ENCODE measurements at regions not wholly inside any gene's neighbourhood (a gene's known extent, or its start where the extent isn't known, plus 50 kb on each side); places are given as distances from the start of the nearest gene placed in this dataset.

GRCh38 chr15:36426691-36427090 lies 152.7 kb upstream of the CDIN1 start:
- Histone ChIP-seq H3K4me2 (ENCODE audit: low read length) (no peak overlapping the region), H3K4me3 (ENCODE audit: low read length) (no peak overlapping the region)

GRCh38 chr15:36428102-36428845 lies 151.2 kb upstream of the CDIN1 start:
- Histone ChIP-seq H3K9me2 (ENCODE audit: insufficient read depth, low read length) (no peaks in the 10 kb centered on the region), H3K27ac (ENCODE audit: low read length) (no peak overlapping the region), H3K9me3 (ENCODE audit: low read length) (no peaks in the 10 kb centered on the region), H3K9ac (ENCODE audit: low read length) (no peak overlapping the region), H3K4me2 (ENCODE audit: low read length) (no peak overlapping the region), H3K79me2 (replicated peaks; ENCODE audit: insufficient read depth, low read length) (no peaks in the 10 kb centered on the region), H3F3A (ENCODE audit: insufficient read depth, low read length, poor library complexity, severe bottlenecking) (no peaks in the 10 kb centered on the region), H3K36me3 (ENCODE audit: insufficient read depth, low read length) (no peaks in the 10 kb centered on the region), H3K4me3 (ENCODE audit: low read length) (no peak overlapping the region), H2AFZ (ENCODE audit: low read depth, low read length) (no peak overlapping the region), H3K27me3 (ENCODE audit: insufficient read depth, low read depth, low read length) (no peaks in the 10 kb centered on the region), H4K20me1 (ENCODE audit: insufficient read depth) (no peaks in the 10 kb centered on the region)
- TF ChIP-seq REST (IDR thresholded peaks at IDR 0.05; ENCODE audit: borderline replicate concordance) (no peak), SMC3 (conservative IDR thresholded peaks at IDR 0.05; ENCODE audit: poor library complexity) (no peak), EZH2 (IDR thresholded peaks at IDR 0.05; ENCODE audit: borderline replicate concordance, insufficient read depth, low read length, poor library complexity, severe bottlenecking) (no peak), MXI1 (conservative IDR thresholded peaks at IDR 0.05; ENCODE audit: poor library complexity, severe bottlenecking) (no peak), RAD21 (conservative IDR thresholded peaks at IDR 0.05) (no peak), EP300 (conservative IDR thresholded peaks at IDR 0.05; ENCODE audit: poor library complexity, severe bottlenecking) (no peak), TAF1 (IDR thresholded peaks at IDR 0.05; ENCODE audit: low read depth) (no peak)

More at GRCh38 chr15:36426691-36427090, 152.7 kb upstream of the CDIN1 start:
- no peak overlapping the region for H3K9ac ChIP-seq (ENCODE audit: low read length)
- H4K20me1 ChIP-seq (ENCODE audit: insufficient read depth) = no peaks in the 10 kb centered on the region
- no peaks in the 10 kb centered on the region for H3K9me2 ChIP-seq (ENCODE audit: insufficient read depth, low read length)
- H2AFZ ChIP-seq (ENCODE audit: low read depth, low read length) = no peak overlapping the region
- H3K79me2 ChIP-seq (replicated peaks; ENCODE audit: insufficient read depth, low read length) = no peaks in the 10 kb centered on the region
- TF ChIP-seq RAD21 (conservative IDR thresholded peaks at IDR 0.05) (no peak), CTCF (IDR thresholded peaks at IDR 0.05; ENCODE audit: poor library complexity, severe bottlenecking) (no peak), TAF1 (IDR thresholded peaks at IDR 0.05; ENCODE audit: low read depth) (no peak), EP300 (conservative IDR thresholded peaks at IDR 0.05; ENCODE audit: poor library complexity, severe bottlenecking) (no peak), POLR2AphosphoS5 (IDR thresholded peaks at IDR 0.05) (no peak), REST (IDR thresholded peaks at IDR 0.05; ENCODE audit: borderline replicate concordance) (no peak)
- H3F3A ChIP-seq (ENCODE audit: insufficient read depth, low read length, poor library complexity, severe bottlenecking) = no peaks in the 10 kb centered on the region
- no peaks in the 10 kb centered on the region for H3K9me3 ChIP-seq (ENCODE audit: low read length)
- H3K27me3 ChIP-seq (ENCODE audit: insufficient read depth, low read depth, low read length) = no peaks in the 10 kb centered on the region
- no peaks in the 10 kb centered on the region for H3K36me3 ChIP-seq (ENCODE audit: insufficient read depth, low read length)
- no peak overlapping the region for H3K27ac ChIP-seq (ENCODE audit: low read length)

Data from neural cell (in vitro differentiated cells).